Endothelial cell of umbilical vein (primary cell): ENCODE measurements at regions not wholly inside any gene's neighbourhood (a gene's known extent, or its start where the extent isn't known, plus 50 kb on each side); places are given as distances from the start of the nearest gene placed in this dataset.

ENCODE experiments used
- BruUV-seq: library from RNA; stranded (reverse); fragments of 400-500 nt; replicated peaks from 2 replicates; lab custom pipeline; 2021; lab: Mats Ljungman, UMichigan
- CTCF ChIA-PET: fragments of 300-600, 350-600 bp; sonication (Branson Sonifier 250); formaldehyde crosslinking; loops from one replicate; lab custom pipeline; 2021; ENCODE audit warnings: antibody characterized with exemption, inconsistent platforms; lab: Charles Lee
- POLR2A ChIA-PET: fragments of 300-600, 350-600 bp; sonication (Branson Sonifier 250); formaldehyde crosslinking; loops from one replicate; lab custom pipeline; 2021; ENCODE audit warnings: antibody characterized with exemption, inconsistent platforms; lab: Charles Lee
- DNase-seq: peaks from one replicate; pipeline ENCODE4 v3.0.0-alpha.2; 2011; ENCODE audit warnings: low read depth, low spot score
- FAIRE-seq: peaks from 2 replicates; lab custom pipeline; 2011; peaks lifted over from hg19 to GRCh38; lab: Jason Lieb, UNC
- H2AFZ ChIP-seq: 2 replicates; pipeline ENCODE4 v1.6.0; 2012; ENCODE audit warnings: low read depth, low read length, control low read depth, inconsistent platforms
- H3K27ac ChIP-seq: 2 replicates; pipeline ENCODE4 v1.5.1; 2011; ENCODE audit warnings: low read depth, mild to moderate bottlenecking, control low read depth, low read length, moderate library complexity; ENCODE audit not compliant: insufficient read depth
- H3K27me3 ChIP-seq, 2 experiments: 2 replicates each; pipeline versions ENCODE4 v1.6.0 to v1.6.1; 2011; ENCODE audit warnings: low read length in 2 of 2, mixed read lengths in 1 of 2; ENCODE audit not compliant: control insufficient read depth in 2 of 2, insufficient read depth in 2 of 2
- H3K36me3 ChIP-seq, 2 experiments: 2 replicates in 1 of 2; 3 replicates in 1 of 2; pipeline ENCODE4 v1.5.1; 2011; ENCODE audit warnings: low read length in 2 of 2, mild to moderate bottlenecking in 1 of 2, moderate library complexity in 1 of 2; ENCODE audit not compliant: control insufficient read depth in 2 of 2, insufficient read depth in 2 of 2; ENCODE audit errors: extremely low read depth in 1 of 2
- H3K4me1 ChIP-seq: 3 replicates; pipeline ENCODE4 v1.5.1; 2011; ENCODE audit warnings: mild to moderate bottlenecking, low read length; ENCODE audit not compliant: control insufficient read depth, insufficient read depth; ENCODE audit errors: extremely low read depth
- H3K4me2 ChIP-seq: 2 replicates; pipeline ENCODE4 v1.6.1; 2011; ENCODE audit warnings: low read length, control low read depth, mixed read lengths; ENCODE audit not compliant: insufficient read depth
- H3K4me3 ChIP-seq, 3 experiments: fragments of 200-600 bp in 1 of 3; sonication (generic), shearing (Covaris generic) in 1 of 3; replicated peaks in 1 of 3; 2 replicates each; pipeline ENCODE4 v1.5.1; 2011 to 2016; ENCODE audit warnings: control low read depth in 3 of 3, low read length in 3 of 3, mild to moderate bottlenecking in 2 of 3, inconsistent platforms in 1 of 3, low read depth in 1 of 3, moderate library complexity in 1 of 3; ENCODE audit not compliant: insufficient read depth in 1 of 3
- H3K79me2 ChIP-seq: 2 replicates; pipeline ENCODE4 v1.6.0; 2012; ENCODE audit warnings: low read length, inconsistent platforms; ENCODE audit not compliant: control insufficient read depth, insufficient read depth
- H3K9ac ChIP-seq: replicated peaks from 2 replicates; pipeline ENCODE3; 2011; ENCODE audit warnings: low read length, control low read depth; ENCODE audit not compliant: insufficient read depth; ENCODE audit errors: extremely low read depth
- H3K9me1 ChIP-seq: replicated peaks from 3 replicates; pipeline ENCODE4 v1.6.0; 2011; ENCODE audit warnings: mild to moderate bottlenecking, low read length; ENCODE audit not compliant: control insufficient read depth, insufficient read depth; ENCODE audit errors: extremely low read depth
- H3K9me3 ChIP-seq: replicated peaks from 2 replicates; pipeline ENCODE4 v1.5.1; 2012; ENCODE audit warnings: low read length, inconsistent platforms; ENCODE audit not compliant: control insufficient read depth, insufficient read depth
- H4K20me1 ChIP-seq: replicated peaks from 2 replicates; pipeline ENCODE3; 2011; ENCODE audit warnings: mild to moderate bottlenecking, low read length; ENCODE audit not compliant: control insufficient read depth, insufficient read depth; ENCODE audit errors: extremely low read depth
- EZH2 ChIP-seq: IDR thresholded peaks from 2 replicates; pipeline ENCODE4 v1.6.1; 2012; ENCODE audit warnings: borderline replicate concordance, low read depth, mild to moderate bottlenecking, moderate library complexity, low read length, inconsistent platforms; ENCODE audit not compliant: severe bottlenecking
- FOS ChIP-seq: IDR thresholded peaks from 2 replicates; pipeline ENCODE4 v1.6.1; 2011; ENCODE audit warnings: mild to moderate bottlenecking, low read length, moderate library complexity, borderline replicate concordance; ENCODE audit not compliant: insufficient read depth
- GATA2 ChIP-seq: IDR thresholded peaks from 2 replicates; pipeline ENCODE4 v1.7.0; 2011; ENCODE audit warnings: low read depth, mild to moderate bottlenecking, moderate library complexity, mixed read lengths, low read length; ENCODE audit not compliant: insufficient read length, insufficient read depth
- JUN ChIP-seq: IDR thresholded peaks from 2 replicates; pipeline ENCODE4 v1.6.1; 2011; ENCODE audit warnings: borderline replicate concordance, low read depth; ENCODE audit not compliant: insufficient read length, insufficient read depth
- MAX ChIP-seq: IDR thresholded peaks from 2 replicates; pipeline ENCODE4 v1.6.1; 2011; ENCODE audit not compliant: insufficient read depth, insufficient read length
- MYC ChIP-seq: IDR thresholded peaks from one replicate; pipeline ENCODE4 v1.6.1; 2011; ENCODE audit warnings: mild to moderate bottlenecking, low read depth, low read length
- POLR2A ChIP-seq: IDR thresholded peaks from 2 replicates; pipeline ENCODE4 v1.6.1; 2012; ENCODE audit warnings: low read depth, mild to moderate bottlenecking, control low read depth, low read length
- POLR2AphosphoS5 ChIP-seq: IDR thresholded peaks from 2 replicates; pipeline ENCODE4 v1.6.1; 2012; ENCODE audit warnings: low read depth, mild to moderate bottlenecking, control low read depth, low read length, moderate library complexity; ENCODE audit not compliant: insufficient read depth
- dilution Hi-C: fragments of 300-500 bp; cut with MboI; formaldehyde crosslinking; loops from one replicate; pipeline ENCODE4 v1.15.0; 2019; ENCODE audit warnings: low sequenced_read_pairs; ENCODE audit not compliant: extremely low pct_ligation_motif_present
- intact Hi-C: fragments of 100-400 bp; cut with micrococcal nuclease; formaldehyde crosslinking; loops from one replicate; pipeline ENCODE4 v1.10.0; 2022
- TF ChIP-seq, protein P1 (sequence below), 2 donors: IDR thresholded peaks; 1 replicate in 1 of 2; 2 replicates in 1 of 2; pipeline ENCODE4 v1.5.1; 2011; ENCODE audit warnings: low read length in 2 of 2, mild to moderate bottlenecking in 2 of 2, moderate library complexity in 2 of 2, control low read depth in 1 of 2, inconsistent platforms in 1 of 2, low read depth in 1 of 2; ENCODE audit not compliant: insufficient read depth in 1 of 2; ENCODE audit errors: extremely low read depth in 1 of 2

GRCh38 chr6:15121443-15121842 is 124.4 kb upstream of the JARID2 start:
- H3K4me3 ChIP-seq: no peak overlapping the region
- no peak overlapping the region for H3K4me2 ChIP-seq
- no peaks in the 10 kb centered on the region for H3K79me2 ChIP-seq
- FAIRE-seq (no peak), DNase-seq (no peak)
- H4K20me1 ChIP-seq: no peaks in the 10 kb centered on the region
- no peaks in the 10 kb centered on the region for H3K36me3 ChIP-seq
- H3K9ac ChIP-seq: no peak overlapping the region
- no peaks in the 10 kb centered on the region for H3K4me1 ChIP-seq
- H3K9me1 ChIP-seq: no peaks in the 10 kb centered on the region
- H3K9me3 ChIP-seq: peaks cover 2% of the 10 kb centered on the region
- CTCF ChIA-PET: no interaction called here
- no peaks in the 10 kb centered on the region for H3K27me3 ChIP-seq
- TF ChIP-seq EZH2 (no peak), JUN (no peak), GATA2 (no peak), MYC (no peak), POLR2A (no peak), POLR2AphosphoS5 (no peak), FOS (no peak), MAX (no peak)
- TF ChIP-seq, protein P1, sequence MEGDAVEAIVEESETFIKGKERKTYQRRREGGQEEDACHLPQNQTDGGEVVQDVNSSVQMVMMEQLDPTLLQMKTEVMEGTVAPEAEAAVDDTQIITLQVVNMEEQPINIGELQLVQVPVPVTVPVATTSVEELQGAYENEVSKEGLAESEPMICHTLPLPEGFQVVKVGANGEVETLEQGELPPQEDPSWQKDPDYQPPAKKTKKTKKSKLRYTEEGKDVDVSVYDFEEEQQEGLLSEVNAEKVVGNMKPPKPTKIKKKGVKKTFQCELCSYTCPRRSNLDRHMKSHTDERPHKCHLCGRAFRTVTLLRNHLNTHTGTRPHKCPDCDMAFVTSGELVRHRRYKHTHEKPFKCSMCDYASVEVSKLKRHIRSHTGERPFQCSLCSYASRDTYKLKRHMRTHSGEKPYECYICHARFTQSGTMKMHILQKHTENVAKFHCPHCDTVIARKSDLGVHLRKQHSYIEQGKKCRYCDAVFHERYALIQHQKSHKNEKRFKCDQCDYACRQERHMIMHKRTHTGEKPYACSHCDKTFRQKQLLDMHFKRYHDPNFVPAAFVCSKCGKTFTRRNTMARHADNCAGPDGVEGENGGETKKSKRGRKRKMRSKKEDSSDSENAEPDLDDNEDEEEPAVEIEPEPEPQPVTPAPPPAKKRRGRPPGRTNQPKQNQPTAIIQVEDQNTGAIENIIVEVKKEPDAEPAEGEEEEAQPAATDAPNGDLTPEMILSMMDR (IDR thresholded peaks at IDR 0.05; ENCODE audit: extremely low read depth in 1 of 2, insufficient read depth in 1 of 2, low read depth in 1 of 2, low read length in 2 of 2): no peak
- intact Hi-C loops: no loop called here
- no TSS peak for BruUV-seq
- H3K27ac ChIP-seq: no peak overlapping the region
- dilution Hi-C loops: no loop called here
- H2AFZ ChIP-seq: no peak overlapping the region
- POLR2A ChIA-PET: no interaction called here
